ENCODE measurements at regions not wholly inside any gene's neighbourhood (a gene's known extent, or its start where the extent isn't known, plus 50 kb on each side); places are given as distances from the start of the nearest gene placed in this dataset.

DNA sequence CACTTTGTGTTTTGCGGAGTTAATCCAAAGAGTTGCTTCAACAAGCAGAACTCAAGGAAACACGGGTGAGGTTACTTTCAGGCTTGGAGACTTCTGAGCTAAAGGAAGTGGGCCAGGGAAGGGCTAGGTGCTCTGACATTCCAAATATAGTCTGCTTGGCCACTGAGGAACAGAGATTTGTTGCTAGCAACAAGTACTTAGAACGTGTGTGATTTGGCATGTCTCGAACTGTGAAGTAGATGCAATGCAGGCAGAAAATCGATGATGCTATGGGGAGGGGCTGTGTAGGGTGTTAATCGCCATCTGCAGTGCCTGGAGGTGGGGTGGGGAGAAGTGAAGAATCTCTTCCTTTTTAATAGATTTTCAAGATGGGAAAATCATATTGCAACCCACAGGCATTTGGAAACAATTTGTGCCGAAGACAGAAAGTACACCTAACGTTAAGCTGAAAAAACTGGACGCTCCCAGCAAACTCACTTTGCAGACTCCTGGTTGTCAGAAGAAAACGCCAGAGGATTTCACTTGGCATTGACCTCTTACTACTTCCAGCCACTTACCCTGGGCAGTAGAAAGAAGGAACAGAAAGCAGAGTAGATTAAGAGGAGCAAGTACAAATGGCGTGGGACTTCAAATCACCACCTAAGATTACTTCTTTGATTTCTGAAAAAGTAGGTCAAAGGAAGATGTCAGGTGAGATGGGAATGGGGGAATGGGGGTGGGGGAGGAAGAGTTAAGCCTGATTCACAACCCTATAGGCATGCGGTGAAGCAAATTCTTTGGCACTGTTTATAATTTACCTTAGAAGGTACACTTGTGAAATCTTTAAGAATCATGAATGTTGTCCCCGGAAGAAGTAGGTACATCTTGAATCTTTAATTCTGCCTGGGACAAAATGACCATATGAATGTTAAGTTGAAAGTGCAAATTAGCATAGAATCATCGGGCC lies 314.1 kb downstream of the CD83 start:
- no peak for DNase-seq
- no peak for ATAC-seq (replicated peaks in 1 of 2)
- Mint-ChIP-seq H3K4me1 (ENCODE audit: low read depth) (peaks cover 10% of the 10 kb centered on the region), H3K27ac (peak overlapping the region; percentile 6), H3K4me3 (no peak overlapping the region), H3K36me3 (ENCODE audit: insufficient read depth in 2 of 2) (peaks cover 0 to 1% of the 10 kb centered on the region in 2 donors), H3K27me3 (ENCODE audit: low read depth) (no peaks in the 10 kb centered on the region), H3K9me3 (no peaks in the 10 kb centered on the region)

DNA sequence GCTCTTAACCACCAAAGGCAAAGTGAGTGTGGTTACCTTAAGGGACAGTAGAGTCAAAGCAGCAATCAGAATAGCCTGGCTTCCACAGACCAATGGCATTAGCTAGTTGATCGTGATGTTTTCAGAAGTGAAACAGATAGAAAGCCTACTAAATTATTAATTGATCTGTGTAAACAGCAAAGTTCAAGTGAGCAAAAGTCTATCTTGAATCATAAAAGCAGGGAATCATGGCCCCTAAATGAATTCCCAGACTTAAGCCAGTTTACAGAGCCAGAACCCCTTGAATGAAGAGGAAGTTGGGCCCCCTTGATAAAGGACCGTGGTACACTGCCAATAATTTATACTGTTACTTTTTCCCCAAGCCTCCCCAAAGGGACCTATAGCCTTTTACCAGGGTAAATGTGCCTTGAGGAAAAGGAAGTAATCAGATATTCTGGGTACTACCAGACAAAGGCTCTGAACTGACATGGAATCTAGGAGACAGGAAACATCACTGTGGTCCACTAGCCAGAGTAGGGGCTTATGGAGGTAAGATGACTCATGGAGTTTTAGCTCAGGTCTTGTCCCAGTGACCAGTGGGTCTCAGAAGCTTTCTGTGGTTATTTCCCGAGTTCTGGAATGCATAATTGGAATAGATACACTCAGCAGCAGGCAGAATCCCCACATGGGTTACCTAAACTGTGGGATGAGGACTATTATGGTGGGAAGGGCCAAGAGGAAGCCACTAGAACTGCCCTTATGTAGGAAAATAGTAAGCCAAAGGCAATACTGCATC lies 317.5 kb downstream of the CD83 start:
- ATAC-seq (replicated peaks in 1 of 2), result no peak
- Mint-ChIP-seq H3K4me3 (no peak overlapping the region), H3K9me3 (no peaks in the 10 kb centered on the region), H3K4me1 (ENCODE audit: low read depth) (no peaks in the 10 kb centered on the region), H3K27me3 (ENCODE audit: low read depth) (no peaks in the 10 kb centered on the region), H3K27ac (no peak overlapping the region), H3K36me3 (ENCODE audit: insufficient read depth in 2 of 2) (peaks cover 0 to 1% of the 10 kb centered on the region in 2 donors)
- DNase-seq, result no peak

DNA sequence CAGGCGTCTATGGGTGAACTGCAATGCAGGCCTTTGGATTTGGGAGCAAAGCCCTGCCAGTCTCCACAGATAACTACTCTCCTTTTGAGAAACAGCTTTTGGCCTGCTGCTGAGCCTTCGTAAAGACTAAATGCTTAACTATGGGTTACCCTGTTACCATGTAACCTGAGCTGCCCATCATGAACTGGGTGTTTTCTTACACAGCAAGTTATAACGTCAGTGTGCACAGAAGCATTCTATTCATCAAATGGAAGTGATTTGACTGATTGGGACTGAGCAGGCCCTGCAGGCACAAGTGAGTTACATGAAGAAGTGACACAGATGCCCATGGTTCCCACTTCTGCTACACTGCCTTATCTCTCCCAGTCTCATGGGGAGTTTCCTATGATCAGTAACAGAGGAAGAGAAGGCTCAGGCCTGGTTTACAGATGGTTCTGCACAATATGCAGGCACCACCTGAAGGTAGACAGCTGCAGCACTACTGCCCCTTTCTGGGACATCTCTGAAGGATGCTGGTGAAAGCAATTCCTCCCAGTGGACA lies 319.1 kb downstream of the CD83 start:
- Mint-ChIP-seq H3K27me3 (ENCODE audit: low read depth) (no peaks in the 10 kb centered on the region), H3K4me1 (ENCODE audit: low read depth) (no peaks in the 10 kb centered on the region), H3K4me3 (no peak overlapping the region), H3K36me3 (ENCODE audit: insufficient read depth in 2 of 2) (peaks cover 0 to 1% of the 10 kb centered on the region in 2 donors), H3K27ac (no peak overlapping the region), H3K9me3 (no peaks in the 10 kb centered on the region)
- DNase-seq, result no peak
- ATAC-seq (replicated peaks in 1 of 2), result no peak

DNA sequence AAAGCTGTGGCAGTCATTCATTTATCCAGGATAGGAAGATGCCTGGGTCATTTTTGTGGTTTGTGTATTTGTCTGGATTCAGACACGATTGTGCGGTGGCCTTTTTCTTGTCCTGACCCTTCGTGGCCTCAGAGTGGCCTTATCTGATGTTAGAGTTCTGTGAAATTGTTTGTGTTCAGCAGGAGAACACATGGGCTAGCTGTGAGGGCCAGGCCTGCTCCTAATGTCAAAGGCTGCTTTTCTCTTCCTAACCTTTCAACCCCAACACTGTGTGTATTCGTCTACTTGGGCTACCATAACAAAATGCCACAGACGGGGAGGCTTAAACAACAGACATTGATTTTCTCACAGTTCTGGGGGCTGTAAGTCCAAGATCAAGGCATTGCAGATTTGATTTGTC lies 321.8 kb downstream of the CD83 start:
- DNase-seq (no peak), ATAC-seq (replicated peaks in 1 of 2) (no peak)
- no peaks in the 10 kb centered on the region for H3K27me3 Mint-ChIP-seq (ENCODE audit: low read depth)
- no peaks in the 10 kb centered on the region for H3K9me3 Mint-ChIP-seq
- peaks cover 9% of the 10 kb centered on the region for H3K4me1 Mint-ChIP-seq (ENCODE audit: low read depth)
- no peaks in the 10 kb centered on the region for H3K36me3 Mint-ChIP-seq (ENCODE audit: insufficient read depth in 2 of 2)
- no peak overlapping the region for H3K4me3 Mint-ChIP-seq
- H3K27ac Mint-ChIP-seq, result no peak overlapping the region

GRCh38 chr6:14440215-14440910 lies 322.8 kb downstream of the CD83 start:
- no peak overlapping the region for H3K4me3 Mint-ChIP-seq
- ATAC-seq (replicated peaks in 1 of 2), result no peak
- H3K27ac Mint-ChIP-seq, result no peak overlapping the region
- DNase-seq, result no peak
- H3K36me3 Mint-ChIP-seq (ENCODE audit: insufficient read depth in 2 of 2), result no peaks in the 10 kb centered on the region
- H3K9me3 Mint-ChIP-seq, result no peaks in the 10 kb centered on the region
- H3K4me1 Mint-ChIP-seq (ENCODE audit: low read depth), result peaks cover 15% of the 10 kb centered on the region
- H3K27me3 Mint-ChIP-seq (ENCODE audit: low read depth), result no peaks in the 10 kb centered on the region

- Mint-ChIP-seq H3K27ac (no peak overlapping the region), H3K9me3 (no peaks in the 10 kb centered on the region), H3K36me3 (ENCODE audit: insufficient read depth in 2 of 2) (no peaks in the 10 kb centered on the region), H3K4me3 (no peak overlapping the region), H3K4me1 (ENCODE audit: low read depth) (peaks cover 15% of the 10 kb centered on the region), H3K27me3 (ENCODE audit: low read depth) (no peaks in the 10 kb centered on the region)
- no peak for ATAC-seq (replicated peaks in 1 of 2)
- no peak for DNase-seq
These were observed 323.6 kb downstream of the CD83 start for GRCh38 chr6:14440940-14441781.

GRCh38 chr6:14442242-14442641 lies 324.7 kb downstream of the CD83 start:
- Mint-ChIP-seq H3K4me1 (ENCODE audit: low read depth) (peaks cover 19% of the 10 kb centered on the region), H3K4me3 (no peak overlapping the region), H3K36me3 (ENCODE audit: insufficient read depth in 2 of 2) (peaks cover 0 to 2% of the 10 kb centered on the region in 2 donors), H3K27ac (no peak overlapping the region), H3K27me3 (ENCODE audit: low read depth) (no peaks in the 10 kb centered on the region), H3K9me3 (peaks cover 0 to 2% of the 10 kb centered on the region in 2 donors)
- DNase-seq, result no peak
- ATAC-seq (replicated peaks in 1 of 2), result no peak

DNA sequence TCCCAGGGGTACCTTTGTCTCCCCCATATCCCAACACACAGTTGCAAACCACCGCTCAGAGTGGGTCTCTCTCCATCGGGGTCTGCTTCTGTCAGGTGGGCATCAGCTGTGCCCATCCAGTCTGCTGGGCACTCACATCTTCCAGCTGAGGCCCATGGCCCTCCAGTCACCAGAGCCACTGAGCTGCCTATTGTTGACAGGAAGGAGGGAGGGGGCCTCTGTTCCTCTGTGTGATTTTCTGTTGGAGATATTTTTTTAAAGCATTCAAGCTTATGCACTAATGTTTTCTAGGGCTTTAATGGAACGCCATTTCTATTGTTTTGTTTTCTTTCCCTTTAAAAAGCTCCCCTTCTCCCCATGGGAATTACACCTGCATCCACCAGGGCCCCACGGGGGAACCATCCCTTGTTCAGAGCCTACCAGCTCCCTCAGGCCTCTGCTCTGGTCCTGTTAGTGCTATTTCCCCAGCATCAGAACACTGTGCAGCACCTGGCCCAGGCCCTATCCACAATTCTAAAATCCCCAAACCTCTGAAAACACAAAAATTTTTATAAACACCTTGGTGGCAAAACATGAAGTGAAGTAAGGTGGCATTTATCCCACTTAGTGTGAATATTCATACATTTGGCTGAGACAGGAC lies 326.2 kb downstream of the CD83 start:
- Mint-ChIP-seq H3K4me1 (ENCODE audit: low read depth) (peaks cover 32% of the 10 kb centered on the region), H3K27ac (no peak overlapping the region), H3K27me3 (ENCODE audit: low read depth) (no peaks in the 10 kb centered on the region), H3K9me3 (peaks cover 7 to 9% of the 10 kb centered on the region in 2 donors), H3K36me3 (ENCODE audit: insufficient read depth in 2 of 2) (peaks cover 9 to 14% of the 10 kb centered on the region in 2 donors), H3K4me3 (no peak overlapping the region)
- no peak for DNase-seq
- ATAC-seq (replicated peaks in 1 of 2), result no peak

DNA sequence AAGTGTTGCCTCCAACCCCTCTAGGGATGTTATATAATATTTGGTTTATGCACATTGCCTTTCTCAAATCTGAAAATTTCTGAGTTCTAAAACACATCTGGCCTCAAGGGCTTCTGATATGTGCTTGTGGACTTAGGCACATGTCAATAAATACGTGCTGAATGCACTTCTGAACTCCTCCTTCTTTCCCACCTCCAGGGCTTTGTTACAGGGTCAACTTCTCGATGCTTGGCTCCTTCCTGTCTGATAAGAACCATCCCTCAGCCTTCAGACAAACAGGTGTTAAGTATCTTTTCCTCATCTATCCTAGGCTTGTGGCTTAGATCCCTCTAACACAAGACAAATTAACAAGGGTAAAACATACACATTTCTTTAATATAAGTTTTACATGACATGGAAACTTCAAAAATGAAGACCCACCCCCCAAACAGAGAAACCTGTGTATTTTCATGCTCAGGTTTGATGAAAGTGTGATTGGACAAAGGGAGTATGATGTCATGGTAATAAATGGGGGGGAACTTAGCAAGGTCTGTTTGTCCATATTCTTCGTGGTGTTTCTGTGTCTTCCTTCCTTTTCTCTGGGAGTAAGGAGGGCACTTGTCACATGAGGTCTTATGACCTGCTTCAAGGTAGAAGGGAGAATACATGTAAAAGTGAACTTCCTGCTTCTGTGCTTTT lies 326.9 kb downstream of the CD83 start:
- ATAC-seq (replicated peaks in 1 of 2) (no peak), DNase-seq (no peak)
- Mint-ChIP-seq H3K27ac (no peak overlapping the region), H3K9me3 (peaks cover 7 to 9% of the 10 kb centered on the region in 2 donors), H3K36me3 (ENCODE audit: insufficient read depth in 2 of 2) (peaks cover 9 to 14% of the 10 kb centered on the region in 2 donors), H3K4me3 (no peak overlapping the region), H3K4me1 (ENCODE audit: low read depth) (peaks cover 38% of the 10 kb centered on the region), H3K27me3 (ENCODE audit: low read depth) (no peaks in the 10 kb centered on the region)

DNA sequence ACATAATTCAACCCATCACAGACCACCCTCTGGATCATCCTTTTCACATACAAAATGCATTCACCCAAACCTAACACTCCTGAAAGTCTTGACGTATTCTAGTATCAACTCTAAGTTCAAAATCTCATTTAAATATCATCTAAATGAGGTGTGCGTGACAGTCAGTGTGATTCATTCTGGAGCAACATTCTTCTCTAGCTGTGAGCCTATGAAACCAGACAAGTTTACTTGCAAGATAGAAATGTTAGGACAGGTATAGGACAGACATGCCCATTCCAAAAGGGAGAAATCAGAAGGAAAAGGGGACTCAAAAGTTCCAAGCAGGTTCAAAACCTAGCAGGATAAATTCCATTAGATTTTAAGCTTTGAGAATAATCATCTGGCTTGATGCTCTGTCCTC lies 329.7 kb downstream of the CD83 start:
- Mint-ChIP-seq H3K27ac (no peak overlapping the region), H3K4me1 (ENCODE audit: low read depth) (peaks cover 66% of the 10 kb centered on the region), H3K27me3 (ENCODE audit: low read depth) (no peaks in the 10 kb centered on the region), H3K9me3 (peaks cover 7 to 9% of the 10 kb centered on the region in 2 donors), H3K36me3 (ENCODE audit: insufficient read depth in 2 of 2) (peaks cover 9 to 14% of the 10 kb centered on the region in 2 donors), H3K4me3 (no peak overlapping the region)
- DNase-seq (no peak), ATAC-seq (replicated peaks in 1 of 2) (peak; percentile 35 to 37)

DNA sequence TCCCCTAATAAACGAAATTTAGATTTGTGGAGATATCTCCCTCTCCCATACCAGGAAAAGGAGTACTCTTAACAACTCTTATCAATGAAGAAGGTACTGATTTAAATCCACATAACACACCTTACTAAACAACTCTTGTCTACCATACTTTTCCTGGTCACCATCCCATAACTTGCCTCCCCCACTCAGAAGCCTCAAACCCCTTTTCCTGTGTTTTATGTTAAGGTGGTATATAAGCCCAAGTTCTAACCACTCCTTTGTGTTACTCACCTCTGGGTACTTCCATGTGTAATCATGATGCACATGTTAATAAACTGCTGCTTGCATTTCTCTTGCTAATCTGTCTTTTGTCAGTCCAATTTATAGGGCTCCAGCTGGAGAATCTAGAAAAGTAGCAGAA lies 330.7 kb downstream of the CD83 start:
- no peak overlapping the region for H3K27ac Mint-ChIP-seq
- H3K4me1 Mint-ChIP-seq (ENCODE audit: low read depth), result peaks cover 76% of the 10 kb centered on the region
- H3K27me3 Mint-ChIP-seq (ENCODE audit: low read depth), result no peaks in the 10 kb centered on the region

More for the DNA sequence above, 330.7 kb downstream of the CD83 start:
- ATAC-seq (replicated peaks in 1 of 2), result no peak
- H3K36me3 Mint-ChIP-seq (ENCODE audit: insufficient read depth in 2 of 2), result peaks cover 9 to 14% of the 10 kb centered on the region in 2 donors
- no peak overlapping the region for H3K4me3 Mint-ChIP-seq
- peaks cover 7 to 9% of the 10 kb centered on the region in 2 donors for H3K9me3 Mint-ChIP-seq
- DNase-seq, result no peak

Data from activated T-cell treated with anti-CD3 and anti-CD28 coated beads, Interleukin-2, amount 50 U/mL, for 72 hours (primary cell).